Lung microvascular endothelial cell (primary cell): ENCODE measurements at regions not wholly inside any gene's neighbourhood (a gene's known extent, or its start where the extent isn't known, plus 50 kb on each side); places are given as distances from the start of the nearest gene placed in this dataset.

Experiments
- DNase-seq, 2 donors: peaks; one replicate each; pipeline versions ENCODE4 v3.0.0 to v3.0.0-alpha.2; 2010; ENCODE audit warnings: low read depth in 2 of 2

- DNase-seq: no peak
These were observed 346.7 kb upstream of the SMARCA2 start for GRCh38 chr9:1668441-1668840.

- DNase-seq: no peak
These were observed 341.8 kb upstream of the SMARCA2 start for GRCh38 chr9:1673300-1673699.

- DNase-seq: no peak
These were observed 338.4 kb upstream of the SMARCA2 start for GRCh38 chr9:1676771-1677170.

GRCh38 chr9:1683951-1684350 lies 331.2 kb upstream of the SMARCA2 start:
- no peak for DNase-seq

- DNase-seq: no peak
These were observed 316.2 kb upstream of the SMARCA2 start for GRCh38 chr9:1698991-1699390.

- no peak for DNase-seq
These were observed 314.0 kb upstream of the SMARCA2 start for GRCh38 chr9:1701113-1701512.

GRCh38 chr9:1702701-1703100 lies 312.4 kb upstream of the SMARCA2 start:
- no peak for DNase-seq

GRCh38 chr9:1707291-1707690 lies 307.9 kb upstream of the SMARCA2 start:
- no peak for DNase-seq

GRCh38 chr9:1708219-1708618 lies 306.9 kb upstream of the SMARCA2 start:
- no peak for DNase-seq

GRCh38 chr9:1709347-1709746 lies 305.8 kb upstream of the SMARCA2 start:
- no peak for DNase-seq

GRCh38 chr9:1712861-1713450 lies 302.2 kb upstream of the SMARCA2 start:
- no peak for DNase-seq

GRCh38 chr9:1713841-1714240 lies 301.3 kb upstream of the SMARCA2 start:
- DNase-seq: no peak

GRCh38 chr9:1717882-1718281 lies 297.3 kb upstream of the SMARCA2 start:
- DNase-seq: no peak

GRCh38 chr9:1718836-1719235 lies 296.3 kb upstream of the SMARCA2 start:
- DNase-seq: no peak

- DNase-seq: no peak
These were observed 294.0 kb upstream of the SMARCA2 start for GRCh38 chr9:1721196-1721595.

GRCh38 chr9:1722404-1722803 lies 292.7 kb upstream of the SMARCA2 start:
- DNase-seq: no peak

GRCh38 chr9:1723522-1724015 lies 291.6 kb upstream of the SMARCA2 start:
- no peak for DNase-seq

GRCh38 chr9:1726993-1727759 lies 288.0 kb upstream of the SMARCA2 start:
- DNase-seq: peak in 1 of 2 donors; percentile 1

GRCh38 chr9:1729631-1730030 lies 285.5 kb upstream of the SMARCA2 start:
- no peak for DNase-seq

GRCh38 chr9:1732670-1733069 lies 282.5 kb upstream of the SMARCA2 start:
- peak in 1 of 2 donors; percentile 13 for DNase-seq

GRCh38 chr9:1738511-1739100 lies 276.5 kb upstream of the SMARCA2 start:
- no peak for DNase-seq

GRCh38 chr9:1743121-1743960 lies 271.8 kb upstream of the SMARCA2 start:
- no peak for DNase-seq
